ENCODE measurements at regions not wholly inside any gene's neighbourhood (a gene's known extent, or its start where the extent isn't known, plus 50 kb on each side); places are given as distances from the start of the nearest gene placed in this dataset.

GRCh38 chr4:162921178-162921785 lies 245.4 kb downstream of the NAF1 start:
- TF ChIP-seq, protein P1, sequence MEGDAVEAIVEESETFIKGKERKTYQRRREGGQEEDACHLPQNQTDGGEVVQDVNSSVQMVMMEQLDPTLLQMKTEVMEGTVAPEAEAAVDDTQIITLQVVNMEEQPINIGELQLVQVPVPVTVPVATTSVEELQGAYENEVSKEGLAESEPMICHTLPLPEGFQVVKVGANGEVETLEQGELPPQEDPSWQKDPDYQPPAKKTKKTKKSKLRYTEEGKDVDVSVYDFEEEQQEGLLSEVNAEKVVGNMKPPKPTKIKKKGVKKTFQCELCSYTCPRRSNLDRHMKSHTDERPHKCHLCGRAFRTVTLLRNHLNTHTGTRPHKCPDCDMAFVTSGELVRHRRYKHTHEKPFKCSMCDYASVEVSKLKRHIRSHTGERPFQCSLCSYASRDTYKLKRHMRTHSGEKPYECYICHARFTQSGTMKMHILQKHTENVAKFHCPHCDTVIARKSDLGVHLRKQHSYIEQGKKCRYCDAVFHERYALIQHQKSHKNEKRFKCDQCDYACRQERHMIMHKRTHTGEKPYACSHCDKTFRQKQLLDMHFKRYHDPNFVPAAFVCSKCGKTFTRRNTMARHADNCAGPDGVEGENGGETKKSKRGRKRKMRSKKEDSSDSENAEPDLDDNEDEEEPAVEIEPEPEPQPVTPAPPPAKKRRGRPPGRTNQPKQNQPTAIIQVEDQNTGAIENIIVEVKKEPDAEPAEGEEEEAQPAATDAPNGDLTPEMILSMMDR (IDR thresholded peaks at IDR 0.05; ENCODE audit: insufficient read depth, low read length), result no peak
- no peak for TF ChIP-seq GABPA (IDR thresholded peaks at IDR 0.05; ENCODE audit: low read depth)

Measured in HL-60 (cell line).